ENCODE measurements at regions not wholly inside any gene's neighbourhood (a gene's known extent, or its start where the extent isn't known, plus 50 kb on each side); places are given as distances from the start of the nearest gene placed in this dataset.
"Not testable (repeated sequence)": the region's sequence is repeated elsewhere in the genome, so short reads cannot be mapped to it uniquely, and the experiment has no call there.

DNA sequence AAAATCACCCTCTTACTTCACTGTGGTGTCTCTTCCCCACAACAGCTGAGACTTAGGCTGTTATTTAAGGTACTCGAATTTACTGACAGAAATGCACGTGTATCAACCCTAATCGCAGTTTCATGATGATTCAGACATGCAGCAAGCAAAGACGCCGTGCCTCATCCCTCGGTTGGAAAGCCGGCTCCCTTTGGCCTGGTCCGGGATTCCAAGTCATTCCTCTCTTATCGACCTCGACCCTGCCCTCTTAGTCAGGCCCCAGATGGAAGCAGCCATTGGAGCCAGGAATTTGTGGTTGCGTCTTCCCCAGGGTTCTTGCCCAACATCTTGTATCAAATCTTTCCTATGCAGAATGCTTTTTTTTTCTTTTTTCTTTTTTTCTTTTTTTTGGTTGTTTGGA is 229.5 kb downstream of the GATA3 start:
- no peak for DNase-seq

DNA sequence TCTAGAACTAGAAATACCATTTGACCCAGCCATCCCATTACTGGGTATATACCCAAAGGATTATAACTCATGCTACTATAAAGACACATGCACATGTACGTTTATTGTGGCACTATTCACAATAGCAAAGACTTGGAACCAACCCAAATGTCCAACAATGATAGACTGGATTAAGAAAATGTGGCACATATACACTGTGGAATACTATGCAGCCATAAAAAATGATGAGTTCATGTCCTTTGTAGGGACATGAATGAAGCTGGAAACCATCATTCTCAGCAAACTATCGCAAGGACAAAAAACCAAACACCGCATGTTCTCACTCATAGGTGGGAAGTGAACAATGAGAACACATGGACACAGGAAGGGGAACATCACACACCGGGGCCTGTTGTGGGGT is 231.5 kb downstream of the GATA3 start:
- DNase-seq, result not testable (repeated sequence)

DNA sequence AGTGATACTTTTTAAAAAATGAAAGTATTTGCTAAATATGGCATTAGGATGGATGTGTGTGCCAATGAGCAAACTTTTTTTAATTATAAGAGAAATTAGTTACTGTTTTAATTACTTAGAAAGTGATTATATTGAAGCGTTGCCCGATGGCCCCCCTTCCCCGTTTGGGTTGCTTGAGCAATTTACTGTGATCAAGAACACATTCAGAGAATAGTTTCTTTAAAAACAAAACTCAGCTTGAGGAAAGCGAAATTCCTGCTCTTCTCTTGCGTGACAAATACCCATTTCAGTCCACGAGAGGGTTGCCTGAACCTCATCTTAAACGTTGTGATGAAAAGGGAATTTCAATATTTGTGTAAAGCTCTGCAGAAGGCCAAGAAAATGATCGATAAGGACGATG is 234.1 kb downstream of the GATA3 start:
- DNase-seq, result no peak

DNA sequence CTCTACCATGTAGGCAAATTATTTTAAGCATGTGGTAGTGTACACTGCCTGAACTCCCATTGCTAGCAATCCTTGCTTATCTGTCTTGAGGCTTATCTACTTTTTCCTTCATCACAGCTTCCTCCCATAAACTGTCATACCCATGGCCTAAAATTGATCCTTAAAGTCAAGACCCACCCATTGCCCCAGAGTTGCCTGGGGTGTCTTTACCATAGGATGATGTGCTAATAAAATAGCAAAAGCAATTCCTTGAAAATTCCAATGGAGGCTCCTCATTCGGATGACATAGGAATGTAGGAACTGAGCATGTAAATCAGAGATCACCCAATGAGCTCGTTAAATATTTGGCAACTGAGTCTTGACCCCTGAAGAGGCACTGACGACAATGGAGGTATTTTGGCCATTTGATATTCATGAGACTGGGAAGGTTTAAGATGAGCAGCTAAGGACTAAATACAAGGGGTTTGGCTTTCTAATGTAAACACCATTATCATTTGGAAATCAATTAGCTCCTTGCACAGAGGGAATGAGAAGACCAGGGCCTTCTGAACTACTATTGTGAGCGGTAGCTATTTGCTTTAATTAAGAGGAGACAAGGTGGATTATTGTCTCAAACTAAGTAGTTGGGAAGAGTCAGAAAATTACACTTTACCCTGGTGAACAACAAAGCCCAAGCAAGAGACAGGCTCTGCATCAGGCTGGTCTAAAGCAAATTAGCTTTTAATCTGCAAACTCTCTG is 234.9 kb downstream of the GATA3 start:
- DNase-seq, result no peak

DNA sequence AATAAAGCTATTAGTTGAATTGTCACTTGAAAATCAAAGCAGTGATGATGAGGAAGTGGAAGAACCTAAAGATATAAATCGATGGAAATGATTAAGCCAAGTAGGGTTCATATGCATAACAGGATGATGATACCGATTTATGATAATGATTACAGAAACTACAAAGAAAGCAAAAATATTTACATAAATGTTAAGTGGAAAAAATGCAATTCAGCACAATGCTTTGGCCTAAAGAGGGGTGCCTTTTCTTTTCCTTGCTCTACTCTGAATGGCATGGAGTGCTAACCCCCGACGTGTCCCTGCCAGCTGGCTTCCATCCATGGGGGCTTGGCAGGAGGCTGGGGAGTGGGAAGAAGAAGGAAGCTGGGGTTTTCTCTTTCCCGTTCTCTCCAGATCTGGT is 240.3 kb downstream of the GATA3 start:
- DNase-seq, result no peak

DNA sequence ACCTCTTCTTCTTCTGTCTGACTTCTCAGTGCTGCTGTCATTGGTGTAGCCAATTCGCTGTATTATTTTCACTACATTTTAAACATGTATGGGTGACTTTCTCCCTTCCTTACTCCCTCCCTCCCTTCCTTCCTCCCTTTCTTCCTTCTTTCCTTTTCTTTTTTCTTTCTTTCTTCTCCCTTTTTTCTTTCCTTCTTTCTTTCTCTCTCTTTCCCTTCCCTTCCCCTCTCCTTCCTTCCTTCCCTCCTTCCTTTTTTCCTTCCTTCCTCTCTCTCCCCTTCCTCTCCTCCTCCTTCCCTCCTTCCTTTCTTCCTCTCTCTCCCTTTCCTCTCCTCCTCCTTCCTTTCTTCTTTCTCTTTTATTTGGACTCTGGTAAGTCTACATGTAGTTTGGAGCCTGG is 240.8 kb downstream of the GATA3 start:
- no peak for DNase-seq

DNA sequence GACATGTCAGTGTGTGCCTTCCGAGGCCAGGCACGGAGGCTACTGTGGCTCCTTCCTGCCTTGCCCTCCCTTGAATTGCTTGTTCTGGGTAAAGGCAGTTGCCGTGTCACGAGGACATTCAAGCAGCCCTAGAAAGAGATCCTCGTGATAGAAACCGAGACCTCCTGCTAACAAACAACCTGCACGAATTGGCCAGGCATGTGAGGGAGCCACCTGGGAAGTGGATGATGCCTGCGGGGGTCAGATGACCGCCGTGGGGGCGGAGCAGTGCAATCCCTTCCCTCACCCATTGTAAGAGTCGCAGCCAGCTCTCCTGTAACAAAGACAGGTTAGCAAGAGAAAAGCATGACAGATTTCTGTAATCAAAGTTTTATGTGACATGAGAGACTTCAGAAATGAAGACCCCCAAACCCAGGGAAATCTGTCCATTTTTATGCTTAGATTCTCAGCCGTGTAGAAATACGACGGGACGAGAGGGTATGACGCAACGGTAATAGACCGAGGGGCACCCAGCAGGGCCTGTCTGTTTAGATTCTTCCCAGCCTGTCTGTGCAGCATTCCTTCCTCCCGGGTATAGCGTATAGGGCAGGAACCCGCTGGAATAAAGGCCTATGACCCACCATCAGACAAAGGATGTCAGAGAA is 241.7 kb downstream of the GATA3 start:
- DNase-seq, result no peak

DNA sequence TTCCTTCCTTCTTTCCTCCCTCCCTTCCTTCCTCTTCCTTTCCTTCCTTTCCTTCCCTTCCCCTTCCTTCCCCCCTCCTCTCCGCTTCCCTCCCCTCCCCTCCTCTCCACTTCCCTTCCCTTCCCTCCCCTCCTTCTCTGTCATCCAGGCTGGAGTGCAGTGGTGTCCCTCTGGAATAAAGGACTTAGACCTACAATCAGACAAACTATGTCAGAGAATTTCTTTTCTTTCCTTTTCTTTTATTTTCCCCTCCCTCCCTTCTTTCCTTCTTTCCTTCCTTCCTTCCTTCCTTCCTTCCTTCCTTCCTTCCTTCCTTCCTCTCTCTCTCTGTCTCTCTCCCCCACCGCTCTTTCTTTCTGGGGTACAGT is 242.2 kb downstream of the GATA3 start:
- DNase-seq, result no peak

DNA sequence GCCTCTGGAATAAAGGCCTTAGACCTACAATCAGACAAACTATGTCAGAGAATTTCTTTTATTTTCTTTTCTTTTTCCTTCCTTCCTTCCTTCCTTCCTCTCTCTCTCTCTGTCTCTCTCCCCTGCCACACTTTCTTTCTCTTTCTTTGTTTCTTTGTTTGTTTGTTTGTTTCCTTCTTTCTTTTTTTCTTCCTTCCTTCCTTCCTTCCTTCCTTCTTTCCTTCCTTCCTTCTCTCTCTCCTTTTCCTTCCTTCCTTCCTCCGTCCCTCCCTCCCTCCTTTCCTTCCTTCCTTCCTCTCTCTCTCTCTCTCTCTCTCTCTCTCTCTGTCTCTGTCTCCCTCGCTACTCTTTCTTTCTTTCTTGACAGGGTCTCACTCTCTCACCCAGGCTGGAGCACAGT is 242.6 kb downstream of the GATA3 start:
- no peak for DNase-seq

DNA sequence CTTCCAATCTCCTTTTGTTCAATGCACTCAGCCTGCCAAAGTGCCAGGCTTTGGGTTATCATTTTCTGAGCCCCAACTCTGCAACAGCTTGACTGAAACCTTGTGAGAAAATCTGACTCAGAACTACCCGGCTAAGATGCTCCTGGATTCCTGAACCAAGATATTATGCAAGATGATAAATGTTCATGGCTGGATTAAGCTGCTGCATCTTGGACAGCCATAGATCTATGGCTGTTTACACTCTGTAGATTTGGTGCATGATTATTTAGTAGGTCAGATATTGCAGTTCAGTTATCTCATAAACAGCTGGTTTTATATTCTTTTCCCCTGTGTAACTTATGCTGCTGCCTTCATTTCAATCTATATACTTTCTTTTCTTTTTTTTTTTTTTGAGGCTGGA is 243.5 kb downstream of the GATA3 start:
- DNase-seq, result no peak

DNA sequence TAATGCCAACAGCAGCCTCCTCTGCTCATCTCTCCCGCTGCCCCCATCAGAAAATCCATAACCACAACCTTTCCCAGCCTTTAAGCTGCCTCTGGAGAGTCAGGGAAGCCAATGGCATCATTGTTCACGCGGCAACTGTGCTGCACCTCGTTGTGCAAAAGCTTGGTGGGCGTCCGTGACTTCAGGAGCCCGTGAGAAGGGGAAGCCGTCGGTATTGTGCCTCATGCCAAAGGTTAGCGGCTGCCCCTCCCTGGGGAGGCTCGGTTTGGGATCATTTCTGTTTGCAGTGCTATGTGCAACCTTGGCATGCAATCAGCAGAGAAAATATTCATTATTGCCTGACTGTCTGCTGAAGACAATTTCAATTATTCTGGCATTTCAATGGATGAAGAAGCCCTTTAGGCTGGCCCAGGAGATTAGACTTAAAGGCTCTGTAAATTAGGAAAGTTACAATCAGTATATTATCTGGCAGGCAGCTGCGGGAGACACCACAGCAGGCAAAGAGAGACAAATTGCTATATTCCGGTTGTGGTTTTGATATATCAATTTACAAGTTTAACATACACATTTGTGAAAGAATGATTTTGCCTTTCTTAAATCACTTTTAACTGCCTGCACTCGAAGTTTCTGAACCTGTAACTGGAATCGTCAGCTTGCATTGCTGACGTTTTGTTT is 244.5 kb downstream of the GATA3 start:
- no peak for DNase-seq

DNA sequence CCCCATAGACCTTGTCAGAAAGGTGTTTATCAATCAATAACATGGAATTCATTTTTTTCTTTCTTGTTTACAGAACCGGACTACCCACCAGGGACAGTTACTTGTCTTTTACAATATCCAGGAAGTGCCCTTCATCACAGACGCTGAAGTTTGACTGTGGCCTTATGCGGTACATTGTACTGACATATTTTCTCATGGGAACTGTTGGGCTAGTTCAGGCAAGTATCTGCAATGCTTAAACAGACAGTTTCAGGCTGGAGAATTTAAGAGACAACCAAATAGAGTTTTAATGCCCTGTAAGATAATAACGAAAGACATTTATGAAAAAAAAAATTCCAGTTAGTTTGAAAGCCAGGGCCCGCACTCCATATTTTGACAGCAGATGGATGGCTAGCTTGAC is 246.4 kb downstream of the GATA3 start:
- no peak for DNase-seq

DNA sequence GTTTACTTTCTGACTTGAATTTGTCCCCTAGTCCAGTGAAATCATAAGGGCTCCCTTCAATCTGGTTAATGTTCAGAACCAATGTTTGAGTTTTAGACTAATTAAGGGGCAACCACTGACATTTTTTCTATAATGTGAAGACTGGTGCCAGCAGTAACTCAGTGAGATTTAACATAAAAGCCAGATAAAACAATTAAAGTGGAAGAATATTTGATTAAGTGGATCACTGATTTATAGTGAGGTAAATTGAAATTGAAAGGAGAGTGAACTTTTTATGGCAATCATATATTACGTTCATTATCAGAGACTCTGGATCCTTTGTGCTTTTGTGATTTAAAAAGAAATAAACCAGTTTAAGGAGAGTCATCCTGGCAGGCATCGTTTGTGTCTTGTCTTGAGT is 246.8 kb downstream of the GATA3 start:
- no peak for DNase-seq

DNA sequence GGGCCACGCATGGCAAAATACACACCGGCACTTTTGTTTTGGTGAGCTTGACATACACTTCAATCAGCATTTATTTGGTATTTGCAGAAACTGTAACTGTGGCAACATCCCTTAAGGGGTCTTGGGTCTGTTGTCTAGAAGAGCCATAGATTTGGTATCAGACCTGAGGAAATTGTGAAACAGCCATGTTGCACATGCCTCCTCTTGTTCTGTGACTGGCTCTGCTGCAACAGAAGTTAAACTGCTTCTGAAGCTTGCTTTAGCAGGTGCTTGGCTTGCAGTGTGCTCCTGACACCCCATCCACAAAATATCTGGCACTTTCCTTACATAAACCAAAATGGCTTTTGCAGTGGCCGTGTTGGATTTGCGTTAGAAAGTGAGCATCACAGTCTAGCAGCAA is 247.3 kb downstream of the GATA3 start:
- no peak for DNase-seq

DNA sequence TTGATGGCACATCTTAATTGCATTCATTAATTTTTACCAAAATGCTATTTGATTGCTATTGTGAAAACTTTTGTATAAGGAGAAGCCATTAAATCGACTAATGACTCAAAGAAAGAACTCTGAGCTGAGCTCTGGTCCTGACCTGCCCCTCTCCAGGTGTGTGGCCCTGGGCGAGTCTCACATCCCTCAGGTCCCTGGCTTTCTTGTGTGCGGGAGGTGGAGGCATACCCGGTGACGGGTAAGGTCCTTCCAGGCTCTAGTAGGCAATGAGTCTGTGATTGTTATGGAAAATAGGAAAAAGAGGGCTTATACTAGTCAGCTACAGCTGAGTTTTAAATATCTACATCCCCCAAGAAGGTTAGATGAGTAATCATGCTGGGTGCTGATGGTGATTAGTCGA is 248.1 kb downstream of the GATA3 start:
- no peak for DNase-seq

DNA sequence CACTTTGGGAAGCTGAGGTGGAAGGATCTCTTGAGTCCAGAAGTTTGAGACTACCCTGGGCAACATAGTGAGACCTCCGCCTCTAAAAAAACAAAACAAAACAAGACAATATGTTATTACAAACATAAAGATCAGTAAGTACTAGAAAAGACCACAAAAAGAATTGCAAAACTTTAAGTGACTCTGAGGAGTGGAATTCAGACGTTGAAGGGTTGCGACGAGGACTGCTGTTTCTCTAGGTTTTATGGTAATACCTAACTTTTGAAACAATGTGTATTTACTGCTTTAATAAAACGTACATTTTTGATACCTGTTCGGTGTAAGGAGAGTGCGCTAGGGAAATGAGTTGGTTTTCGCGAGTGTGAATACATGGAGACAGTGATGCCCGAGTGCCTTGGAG is 250.4 kb downstream of the GATA3 start:
- DNase-seq, result no peak

DNA sequence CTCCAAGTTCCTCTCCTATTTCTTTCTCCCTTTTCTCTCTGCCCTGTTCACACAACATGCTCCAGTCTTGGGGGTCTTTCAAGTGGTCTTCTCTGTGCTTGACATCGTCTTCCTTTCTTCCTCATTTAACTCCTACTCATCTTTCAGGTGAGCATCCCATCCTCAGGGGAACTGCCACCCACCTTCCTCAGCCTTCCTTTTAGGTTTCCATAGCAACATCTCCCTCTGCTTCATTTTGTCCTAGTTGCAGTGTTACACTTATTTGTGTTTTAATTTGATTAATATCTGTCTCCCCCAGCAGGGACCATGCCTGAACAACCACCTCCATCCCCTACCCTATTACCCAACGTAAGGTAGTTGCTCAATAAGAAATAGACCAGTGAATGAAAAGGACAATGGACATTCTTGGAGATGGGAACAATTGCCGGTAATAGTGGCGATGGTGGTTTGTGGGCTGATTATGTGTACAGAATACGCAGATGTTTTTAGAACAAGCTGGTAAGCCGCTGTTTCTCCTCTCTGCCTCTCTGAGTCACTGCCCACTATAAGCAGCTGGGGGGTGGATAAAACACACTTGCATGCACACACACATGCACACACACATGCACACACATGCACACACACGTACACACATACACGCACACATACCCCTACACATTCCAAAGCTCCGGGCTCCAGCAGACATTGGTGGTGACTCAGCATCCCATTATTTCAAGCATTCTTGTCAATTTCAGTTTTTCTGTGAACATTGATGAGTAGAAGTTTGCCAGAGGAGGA is 251.6 kb downstream of the GATA3 start:
- DNase-seq, result no peak

DNA sequence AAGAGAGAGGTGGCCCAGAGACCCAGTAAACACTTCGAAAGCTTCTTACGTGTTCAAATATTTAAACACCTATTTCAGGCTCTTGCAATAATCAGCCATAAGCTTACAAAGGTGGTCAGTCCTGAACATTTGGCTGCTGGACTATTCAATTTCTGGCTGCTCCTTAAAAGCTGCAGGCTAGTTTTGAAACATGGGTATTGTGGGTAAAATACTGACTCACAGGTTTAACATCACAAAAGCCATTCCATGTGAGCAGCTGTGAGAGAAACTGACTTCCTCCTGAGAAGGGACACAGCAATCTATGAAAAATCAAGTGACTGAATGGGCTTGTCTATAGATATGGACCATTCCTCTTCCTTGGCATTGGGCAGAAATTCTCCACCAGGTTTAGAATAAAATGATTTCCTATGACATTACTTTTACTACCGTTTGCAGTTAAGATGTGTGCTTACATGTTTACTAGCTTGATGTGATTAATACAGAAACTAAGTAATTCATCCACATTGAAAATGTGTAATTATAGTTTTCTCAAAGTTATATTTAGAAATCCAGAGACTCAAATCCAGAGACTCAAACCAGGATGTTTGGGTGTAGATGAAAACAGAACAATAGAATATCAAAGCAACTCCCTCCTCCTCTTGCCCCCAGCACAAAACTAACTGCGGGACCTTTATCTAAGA is 252.3 kb downstream of the GATA3 start:
- no peak for DNase-seq

DNA sequence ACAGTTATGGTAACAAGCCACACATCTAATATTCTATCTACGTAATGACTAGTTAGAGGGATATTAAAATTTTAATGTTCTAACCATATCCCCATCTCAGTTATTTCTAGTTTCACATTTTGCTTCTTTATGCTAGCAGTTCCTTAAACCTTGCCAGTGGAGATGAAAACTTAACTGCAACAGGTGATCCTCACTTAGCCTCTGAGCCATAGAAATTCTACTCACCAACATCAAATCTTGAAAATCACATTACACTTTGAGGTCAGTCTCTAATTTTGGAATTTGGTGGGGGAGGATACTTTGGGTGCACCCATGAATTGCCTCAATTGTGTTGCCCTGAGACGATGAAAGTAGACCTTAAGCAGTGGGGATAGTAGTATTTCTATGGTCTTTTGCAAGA is 256.4 kb downstream of the GATA3 start:
- no peak for DNase-seq

DNA sequence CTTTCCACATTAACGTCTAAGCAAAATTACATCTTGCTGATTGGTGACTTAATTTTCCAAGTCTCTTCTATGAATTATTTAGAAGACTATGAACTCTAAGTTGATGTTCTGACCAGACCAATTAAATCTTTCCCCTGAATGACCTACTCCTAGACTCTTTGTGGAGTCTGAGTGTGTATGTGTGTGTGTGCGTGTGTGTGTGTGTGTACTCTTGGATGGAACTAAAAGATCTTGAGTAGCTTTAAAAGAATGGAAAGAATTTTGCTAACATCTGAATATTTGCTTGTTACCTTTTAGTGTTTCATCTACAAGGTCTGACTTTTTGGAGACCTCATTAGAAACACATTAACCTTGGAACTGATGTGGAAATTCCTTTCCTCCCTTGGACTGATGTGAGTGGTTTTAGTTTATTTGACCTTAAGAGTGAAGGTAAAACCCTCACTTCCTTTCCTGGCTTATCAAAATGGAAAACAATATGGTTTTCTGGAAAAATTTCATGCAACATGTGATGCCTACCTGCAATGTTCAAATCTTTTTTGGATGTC is 257.1 kb downstream of the GATA3 start:
- no peak for DNase-seq

DNA sequence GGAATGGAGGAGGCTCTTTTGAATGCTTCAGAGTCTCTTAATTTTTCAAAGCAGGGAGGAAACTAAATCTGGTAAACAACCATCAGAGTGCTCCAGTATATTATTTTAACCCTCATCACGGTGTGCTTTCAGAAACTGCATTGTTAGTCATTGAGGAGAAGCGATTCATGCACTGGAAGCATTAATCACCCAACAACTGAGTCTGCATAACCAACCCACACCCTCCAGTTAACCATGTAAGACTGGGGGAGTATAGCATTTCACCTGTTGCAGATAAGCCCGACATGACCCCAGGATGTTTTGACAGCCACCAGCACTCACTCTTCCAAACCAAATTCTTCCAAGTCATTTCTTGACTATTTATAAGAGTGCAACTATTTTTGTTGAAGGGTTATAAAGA is 257.6 kb downstream of the GATA3 start:
- DNase-seq, result no peak

DNA sequence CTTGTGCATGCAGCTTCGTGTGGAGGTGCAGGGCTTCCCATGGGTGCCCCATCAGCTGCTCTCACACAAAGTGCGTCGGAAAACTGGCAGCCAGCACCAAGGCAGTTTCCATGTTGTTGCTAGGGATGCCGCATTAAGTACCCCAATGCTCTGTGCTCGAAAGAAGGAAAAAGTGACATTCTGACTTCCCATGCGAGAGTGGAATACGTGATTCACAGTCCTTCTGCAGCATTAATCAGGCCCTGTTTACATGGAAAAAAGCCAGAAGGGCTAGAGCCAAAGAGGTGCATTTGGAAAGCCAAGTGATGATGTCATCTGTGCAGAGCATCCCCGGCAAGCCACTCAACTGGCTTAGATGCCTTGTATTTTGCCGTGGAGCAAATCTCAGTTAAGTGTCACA is 258.3 kb downstream of the GATA3 start:
- DNase-seq, result no peak

DNA sequence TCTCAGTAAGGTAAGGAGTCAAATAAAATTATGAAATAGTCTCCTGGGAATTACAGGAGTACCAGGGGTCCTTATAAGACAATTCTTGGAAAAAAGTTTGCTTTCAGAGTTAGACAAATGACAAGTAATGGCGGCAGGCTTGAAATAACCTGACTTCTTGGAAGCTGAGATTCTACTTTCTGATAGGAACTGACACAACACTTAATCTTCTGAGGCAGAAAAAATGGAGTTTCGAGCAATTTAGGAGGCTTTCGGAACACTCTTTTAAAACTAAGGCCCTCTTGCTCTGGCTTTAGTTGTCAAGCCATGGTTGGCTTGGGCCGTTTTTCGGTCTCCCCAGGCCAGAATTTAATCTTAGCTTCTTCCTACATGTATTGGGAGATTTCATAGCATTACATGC is 260.0 kb downstream of the GATA3 start:
- no peak for DNase-seq

All from amniotic stem cell (primary cell).